ENCODE measurements at regions not wholly inside any gene's neighbourhood (a gene's known extent, or its start where the extent isn't known, plus 50 kb on each side); places are given as distances from the start of the nearest gene placed in this dataset.

GRCh38 chr11:71145368-71145767 lies 107.0 kb downstream of the SHANK2 start:
- DNase-seq (ENCODE audit: low spot score) = no peak
- no peak for TF ChIP-seq CTCF (IDR thresholded peaks at IDR 0.05; ENCODE audit: extremely low read depth, insufficient read depth, missing control alignments)
- in situ Hi-C loops (cut with MboI; ENCODE audit: low pct_unique_long_range_greater_than_20kb, low sequenced_read_pairs, unreplicated experiment) = no loop called here

GRCh38 chr11:71144736-71145135 lies 107.6 kb downstream of the SHANK2 start:
- in situ Hi-C loops (cut with MboI; ENCODE audit: low pct_unique_long_range_greater_than_20kb, low sequenced_read_pairs, unreplicated experiment) = no loop called here
- no peak for TF ChIP-seq CTCF (IDR thresholded peaks at IDR 0.05; ENCODE audit: extremely low read depth, insufficient read depth, missing control alignments)
- DNase-seq (ENCODE audit: low spot score) = no peak

GRCh38 chr11:71144010-71144409 lies 108.4 kb downstream of the SHANK2 start:
- TF ChIP-seq CTCF (IDR thresholded peaks at IDR 0.05; ENCODE audit: extremely low read depth, insufficient read depth, missing control alignments) = no peak
- in situ Hi-C loops (cut with MboI; ENCODE audit: low pct_unique_long_range_greater_than_20kb, low sequenced_read_pairs, unreplicated experiment) = no loop called here
- DNase-seq (ENCODE audit: low spot score) = no peak

GRCh38 chr11:71140206-71140919 lies 112.0 kb downstream of the SHANK2 start:
- DNase-seq (ENCODE audit: low spot score) = no peak
- in situ Hi-C loops (cut with MboI; ENCODE audit: low pct_unique_long_range_greater_than_20kb, low sequenced_read_pairs, unreplicated experiment) = no loop called here
- no peak for TF ChIP-seq CTCF (IDR thresholded peaks at IDR 0.05; ENCODE audit: extremely low read depth, insufficient read depth, missing control alignments)

- no peak for TF ChIP-seq CTCF (IDR thresholded peaks at IDR 0.05; ENCODE audit: extremely low read depth, insufficient read depth, missing control alignments)
- DNase-seq (ENCODE audit: low spot score) = no peak
- in situ Hi-C loops (cut with MboI; ENCODE audit: low pct_unique_long_range_greater_than_20kb, low sequenced_read_pairs, unreplicated experiment) = no loop called here
Measured at GRCh38 chr11:71139516-71140205, 112.7 kb downstream of the SHANK2 start.

GRCh38 chr11:71138737-71139425 lies 113.5 kb downstream of the SHANK2 start:
- in situ Hi-C loops (cut with MboI; ENCODE audit: low pct_unique_long_range_greater_than_20kb, low sequenced_read_pairs, unreplicated experiment) = no loop called here
- no peak for DNase-seq (ENCODE audit: low spot score)
- no peak for TF ChIP-seq CTCF (IDR thresholded peaks at IDR 0.05; ENCODE audit: extremely low read depth, insufficient read depth, missing control alignments)
